ENCODE measurements at regions not wholly inside any gene's neighbourhood (a gene's known extent, or its start where the extent isn't known, plus 50 kb on each side); places are given as distances from the start of the nearest gene placed in this dataset.
"Not testable (repeated sequence)": the region's sequence is repeated elsewhere in the genome, so short reads cannot be mapped to it uniquely, and the experiment has no call there.

DNA sequence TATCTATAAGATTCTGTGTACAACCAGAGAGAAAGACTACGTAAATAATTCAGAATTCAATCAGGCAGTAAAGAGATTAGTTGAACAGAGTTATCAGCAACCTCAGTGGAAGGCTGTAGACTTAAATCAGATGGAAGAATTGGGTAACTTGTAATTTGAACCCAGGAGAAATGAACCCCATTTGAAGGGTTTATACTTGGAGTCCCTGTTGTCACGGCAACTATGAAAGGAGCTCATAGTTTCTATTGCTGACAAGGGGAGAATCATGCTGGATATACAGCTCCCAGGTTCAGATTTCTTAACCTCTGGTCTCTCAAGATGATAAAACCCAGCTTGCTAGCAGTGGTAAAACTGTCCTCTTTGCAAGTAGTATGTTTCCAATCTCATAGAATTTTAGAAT lies 54.4 kb upstream of the BMP4 start:
- no peak overlapping the region for H3K4me3 ChIP-seq
- H3K27me3 ChIP-seq, result peaks cover 0 to 6% (median 1%) of the 10 kb centered on the region in 4 donors
- no peaks in the 10 kb centered on the region for H3K4me1 ChIP-seq
- FAIRE-seq (no peak), DNase-seq (no peak), ATAC-seq (no peak)
- no peak overlapping the region for H3K27ac ChIP-seq
- H3K36me3 ChIP-seq, result no peaks in the 10 kb centered on the region
- 56 to 66% methylated on average over 2 of the region's 2 CpGs for WGBS, 2 donors
- no peaks in the 10 kb centered on the region for H3K9me3 ChIP-seq
- intact Hi-C loops (cut with DNase I), result no loop called here
- TF ChIP-seq, protein P1, sequence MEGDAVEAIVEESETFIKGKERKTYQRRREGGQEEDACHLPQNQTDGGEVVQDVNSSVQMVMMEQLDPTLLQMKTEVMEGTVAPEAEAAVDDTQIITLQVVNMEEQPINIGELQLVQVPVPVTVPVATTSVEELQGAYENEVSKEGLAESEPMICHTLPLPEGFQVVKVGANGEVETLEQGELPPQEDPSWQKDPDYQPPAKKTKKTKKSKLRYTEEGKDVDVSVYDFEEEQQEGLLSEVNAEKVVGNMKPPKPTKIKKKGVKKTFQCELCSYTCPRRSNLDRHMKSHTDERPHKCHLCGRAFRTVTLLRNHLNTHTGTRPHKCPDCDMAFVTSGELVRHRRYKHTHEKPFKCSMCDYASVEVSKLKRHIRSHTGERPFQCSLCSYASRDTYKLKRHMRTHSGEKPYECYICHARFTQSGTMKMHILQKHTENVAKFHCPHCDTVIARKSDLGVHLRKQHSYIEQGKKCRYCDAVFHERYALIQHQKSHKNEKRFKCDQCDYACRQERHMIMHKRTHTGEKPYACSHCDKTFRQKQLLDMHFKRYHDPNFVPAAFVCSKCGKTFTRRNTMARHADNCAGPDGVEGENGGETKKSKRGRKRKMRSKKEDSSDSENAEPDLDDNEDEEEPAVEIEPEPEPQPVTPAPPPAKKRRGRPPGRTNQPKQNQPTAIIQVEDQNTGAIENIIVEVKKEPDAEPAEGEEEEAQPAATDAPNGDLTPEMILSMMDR (IDR thresholded peaks at IDR 0.05), result no peak

- Histone ChIP-seq H3K36me3 (no peaks in the 10 kb centered on the region), H3K4me1 (no peaks in the 10 kb centered on the region), H3K27ac (no peak overlapping the region), H3K4me3 (no peak overlapping the region), H3K9me3 (no peaks in the 10 kb centered on the region), H3K27me3 (no peaks in the 10 kb centered on the region)
- DNase-seq (no peak), ATAC-seq (no peak), FAIRE-seq (no peak)
- 60% methylated on average over 2 of the region's 2 CpGs for WGBS, 2 donors
- TF ChIP-seq, protein P1 (IDR thresholded peaks at IDR 0.05), result no peak
- intact Hi-C loops (cut with DNase I), result no loop called here
These were observed 66.4 kb upstream of the BMP4 start for GRCh38 chr14:54023027-54023426.

GRCh38 chr14:54025661-54026060 lies 69.0 kb upstream of the BMP4 start:
- no peak overlapping the region for H3K4me3 ChIP-seq
- H3K4me1 ChIP-seq, result no peaks in the 10 kb centered on the region
- H3K9me3 ChIP-seq, result no peaks in the 10 kb centered on the region
- no peaks in the 10 kb centered on the region for H3K27me3 ChIP-seq
- WGBS, 2 donors, result 38 to 46% methylated on average over 1 of the region's 1 CpG
- FAIRE-seq (no peak), DNase-seq (no peak), ATAC-seq (no peak)
- no peaks in the 10 kb centered on the region for H3K36me3 ChIP-seq
- TF ChIP-seq, protein P1 (IDR thresholded peaks at IDR 0.05), result no peak
- H3K27ac ChIP-seq, result no peak overlapping the region
- intact Hi-C loops (cut with DNase I), result no loop called here

DNA sequence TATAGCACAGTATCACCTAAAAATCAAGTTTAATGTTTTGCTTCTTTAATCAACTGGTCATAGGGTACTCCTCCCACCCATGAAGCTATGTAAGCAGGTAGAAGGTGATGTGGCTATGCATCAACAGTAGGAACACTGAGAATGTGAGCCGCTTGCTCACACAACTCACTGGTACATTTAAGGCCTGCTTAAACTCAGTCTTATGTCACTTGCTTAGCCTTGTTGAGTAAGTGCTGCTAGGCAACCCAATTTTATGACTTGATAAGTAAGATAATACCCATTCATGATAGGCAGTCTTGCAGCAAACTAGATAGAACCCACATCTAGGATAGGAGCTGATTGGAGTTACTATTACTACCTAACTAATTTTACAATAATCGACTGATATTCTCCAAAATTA lies 70.0 kb upstream of the BMP4 start:
- no peaks in the 10 kb centered on the region for H3K9me3 ChIP-seq
- TF ChIP-seq, protein P1 (IDR thresholded peaks at IDR 0.05), result no peak
- no peak overlapping the region for H3K27ac ChIP-seq
- intact Hi-C loops (cut with DNase I), result no loop called here
- no peak for ATAC-seq
- no peak overlapping the region for H3K4me3 ChIP-seq
- no peaks in the 10 kb centered on the region for H3K36me3 ChIP-seq
- no peak for FAIRE-seq
- H3K4me1 ChIP-seq, result no peaks in the 10 kb centered on the region
- 62 to 82% methylated on average over 2 of the region's 2 CpGs for WGBS, 2 donors
- no peak for DNase-seq
- H3K27me3 ChIP-seq, result no peaks in the 10 kb centered on the region

DNA sequence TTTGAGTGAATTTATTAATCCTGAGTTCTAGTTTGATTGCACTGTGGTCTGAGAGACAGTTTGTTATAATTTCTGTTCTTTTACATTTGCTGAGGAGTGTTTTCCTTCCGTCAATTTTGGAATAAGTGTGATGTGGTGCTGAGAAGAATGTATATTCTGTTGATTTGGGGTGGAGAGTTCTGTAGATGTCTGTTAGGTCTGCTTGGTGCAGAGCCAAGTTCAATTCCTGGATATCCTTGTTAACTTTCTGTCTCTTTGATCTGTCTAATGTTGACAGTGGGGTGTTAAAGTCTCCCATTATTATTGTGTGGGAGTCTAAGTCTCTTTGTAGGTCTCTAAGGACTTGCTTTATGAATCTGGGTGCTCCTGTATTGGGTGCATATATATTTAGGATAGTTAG lies 74.4 kb upstream of the BMP4 start:
- DNase-seq; H3K27me3 ChIP-seq; H3K36me3 ChIP-seq; H3K4me1 ChIP-seq; intact Hi-C loops (cut with DNase I); FAIRE-seq; H3K27ac ChIP-seq; ATAC-seq; H3K9me3 ChIP-seq; H3K4me3 ChIP-seq: not testable (repeated sequence)
- WGBS, 2 donors, result 75 to 87% methylated on average over 1 of the region's 1 CpG

DNA sequence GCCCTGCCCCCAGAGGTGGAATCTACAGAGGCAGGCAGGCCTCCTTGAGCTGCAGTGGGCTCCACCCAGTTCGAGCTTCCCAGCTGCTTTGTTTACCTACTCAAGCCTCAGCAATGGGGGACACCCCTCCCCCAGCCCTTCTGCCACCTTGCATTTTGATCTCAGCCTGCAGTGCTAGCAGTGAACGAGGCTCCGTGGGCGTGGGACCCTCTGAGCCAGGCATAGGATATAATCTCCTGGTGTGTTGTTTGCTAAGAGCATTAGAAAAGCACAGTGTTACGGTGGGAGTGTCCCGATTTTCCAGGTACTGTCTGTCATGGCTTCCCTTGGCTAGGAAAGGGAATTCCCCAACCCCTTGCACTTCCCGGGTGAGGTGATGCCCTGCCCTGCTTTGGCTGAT lies 76.7 kb upstream of the BMP4 start:
- DNase-seq; H3K9me3 ChIP-seq; FAIRE-seq; H3K4me3 ChIP-seq; intact Hi-C loops (cut with DNase I); H3K27ac ChIP-seq; H3K36me3 ChIP-seq; ATAC-seq; H3K27me3 ChIP-seq; H3K4me1 ChIP-seq: not testable (repeated sequence)
- WGBS, 2 donors, result 73 to 91% methylated on average over 6 to 7 of the region's 7 CpGs
